ENCODE measurements at regions not wholly inside any gene's neighbourhood (a gene's known extent, or its start where the extent isn't known, plus 50 kb on each side); places are given as distances from the start of the nearest gene placed in this dataset.

GRCh38 chr3:66851894-66852613 lies 146.1 kb upstream of the KBTBD8 start:
- peak; percentile 84 for DNase-seq (ENCODE audit: low read depth)
- TF ChIP-seq, protein P1, sequence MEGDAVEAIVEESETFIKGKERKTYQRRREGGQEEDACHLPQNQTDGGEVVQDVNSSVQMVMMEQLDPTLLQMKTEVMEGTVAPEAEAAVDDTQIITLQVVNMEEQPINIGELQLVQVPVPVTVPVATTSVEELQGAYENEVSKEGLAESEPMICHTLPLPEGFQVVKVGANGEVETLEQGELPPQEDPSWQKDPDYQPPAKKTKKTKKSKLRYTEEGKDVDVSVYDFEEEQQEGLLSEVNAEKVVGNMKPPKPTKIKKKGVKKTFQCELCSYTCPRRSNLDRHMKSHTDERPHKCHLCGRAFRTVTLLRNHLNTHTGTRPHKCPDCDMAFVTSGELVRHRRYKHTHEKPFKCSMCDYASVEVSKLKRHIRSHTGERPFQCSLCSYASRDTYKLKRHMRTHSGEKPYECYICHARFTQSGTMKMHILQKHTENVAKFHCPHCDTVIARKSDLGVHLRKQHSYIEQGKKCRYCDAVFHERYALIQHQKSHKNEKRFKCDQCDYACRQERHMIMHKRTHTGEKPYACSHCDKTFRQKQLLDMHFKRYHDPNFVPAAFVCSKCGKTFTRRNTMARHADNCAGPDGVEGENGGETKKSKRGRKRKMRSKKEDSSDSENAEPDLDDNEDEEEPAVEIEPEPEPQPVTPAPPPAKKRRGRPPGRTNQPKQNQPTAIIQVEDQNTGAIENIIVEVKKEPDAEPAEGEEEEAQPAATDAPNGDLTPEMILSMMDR (conservative IDR thresholded peaks at IDR 0.05; ENCODE audit: low read depth, low read length) = no peak

DNA sequence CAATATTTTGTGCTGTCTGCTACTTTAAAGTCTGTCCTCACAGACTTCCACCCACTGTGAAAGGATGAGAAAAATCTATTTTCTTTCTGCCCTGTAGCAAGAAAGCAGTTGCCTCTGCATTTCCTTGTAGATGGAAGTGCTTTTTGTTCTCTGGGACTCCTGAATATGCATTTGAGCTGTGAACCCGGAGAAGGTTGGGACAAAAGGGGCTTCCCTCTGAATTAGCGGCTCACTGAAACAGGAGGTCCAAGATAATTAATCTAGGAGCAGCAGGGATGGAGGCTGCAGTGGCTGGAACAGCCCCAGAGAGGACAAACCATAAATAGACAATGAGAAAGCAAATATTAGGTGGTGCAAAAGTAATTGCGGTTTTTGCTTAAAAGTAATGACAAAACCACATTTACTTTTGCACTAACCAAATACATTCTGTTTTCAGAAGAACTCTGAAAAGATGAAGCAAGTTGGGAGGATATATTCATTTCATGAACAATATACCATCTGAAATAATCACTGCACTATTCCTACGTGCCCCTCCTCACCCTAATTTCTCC lies 143.4 kb upstream of the KBTBD8 start:
- no peak overlapping the region for H3K4me3 ChIP-seq (ENCODE audit: low read depth, low read length)
- DNase-seq (ENCODE audit: low read depth) = no peak
- TF ChIP-seq, protein P1 (conservative IDR thresholded peaks at IDR 0.05; ENCODE audit: low read depth, low read length) = no peak

More at GRCh38 chr3:66851894-66852613, 146.1 kb upstream of the KBTBD8 start:
- no peak overlapping the region for H3K4me3 ChIP-seq (ENCODE audit: low read depth, low read length)

DNA sequence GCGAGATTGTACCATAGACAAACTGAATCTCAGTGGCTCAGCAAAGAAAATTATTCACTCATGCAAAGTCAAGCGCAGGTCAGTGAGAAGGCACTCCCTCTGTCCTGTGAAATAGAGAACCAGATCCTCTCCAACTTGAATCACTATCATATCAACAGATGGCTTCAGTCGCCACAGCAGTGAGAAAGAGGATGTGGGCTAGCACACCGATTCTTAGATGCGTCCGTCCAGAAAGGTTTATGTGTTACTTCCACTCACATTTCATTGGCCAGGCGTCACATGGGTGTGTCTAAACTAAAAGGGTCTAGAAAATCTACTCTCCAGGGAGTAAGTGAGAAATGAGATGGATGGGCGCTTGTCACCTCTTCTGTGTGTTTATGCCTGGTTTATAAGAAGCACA lies 141.6 kb upstream of the KBTBD8 start:
- DNase-seq (ENCODE audit: low read depth) = no peak
- TF ChIP-seq, protein P1 (conservative IDR thresholded peaks at IDR 0.05; ENCODE audit: low read depth, low read length) = no peak
- H3K4me3 ChIP-seq (ENCODE audit: low read depth, low read length) = no peak overlapping the region

- no peak for DNase-seq (ENCODE audit: low read depth)
Measured at GRCh38 chr3:66858656-66859381, 139.3 kb upstream of the KBTBD8 start.

DNA sequence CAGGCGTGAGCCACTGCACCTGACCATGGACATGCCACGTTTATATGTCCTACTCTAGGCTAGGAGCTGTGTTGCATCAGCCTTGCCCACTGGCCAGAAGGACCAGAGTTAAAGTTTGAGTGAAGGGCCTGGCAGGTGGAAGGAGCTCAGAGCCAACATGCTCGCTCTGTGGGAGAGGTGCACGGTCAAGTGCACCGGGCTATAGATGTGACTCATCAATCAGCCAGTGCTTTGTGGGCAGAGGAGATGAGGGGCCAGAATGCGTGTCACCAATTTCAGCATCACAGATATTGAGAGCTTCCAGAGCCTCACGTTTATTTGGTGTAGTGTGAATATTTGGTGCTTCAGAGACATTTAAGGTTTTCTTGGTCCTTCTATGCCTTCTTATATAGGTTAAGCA lies 137.3 kb upstream of the KBTBD8 start:
- TF ChIP-seq, protein P1 (conservative IDR thresholded peaks at IDR 0.05; ENCODE audit: low read depth, low read length) = no peak
- H3K4me3 ChIP-seq (ENCODE audit: low read depth, low read length) = no peak overlapping the region
- DNase-seq (ENCODE audit: low read depth) = no peak

More at GRCh38 chr3:66858656-66859381, 139.3 kb upstream of the KBTBD8 start:
- TF ChIP-seq, protein P1 (conservative IDR thresholded peaks at IDR 0.05; ENCODE audit: low read depth, low read length) = peak; percentile 21
- no peak overlapping the region for H3K4me3 ChIP-seq (ENCODE audit: low read depth, low read length)

DNA sequence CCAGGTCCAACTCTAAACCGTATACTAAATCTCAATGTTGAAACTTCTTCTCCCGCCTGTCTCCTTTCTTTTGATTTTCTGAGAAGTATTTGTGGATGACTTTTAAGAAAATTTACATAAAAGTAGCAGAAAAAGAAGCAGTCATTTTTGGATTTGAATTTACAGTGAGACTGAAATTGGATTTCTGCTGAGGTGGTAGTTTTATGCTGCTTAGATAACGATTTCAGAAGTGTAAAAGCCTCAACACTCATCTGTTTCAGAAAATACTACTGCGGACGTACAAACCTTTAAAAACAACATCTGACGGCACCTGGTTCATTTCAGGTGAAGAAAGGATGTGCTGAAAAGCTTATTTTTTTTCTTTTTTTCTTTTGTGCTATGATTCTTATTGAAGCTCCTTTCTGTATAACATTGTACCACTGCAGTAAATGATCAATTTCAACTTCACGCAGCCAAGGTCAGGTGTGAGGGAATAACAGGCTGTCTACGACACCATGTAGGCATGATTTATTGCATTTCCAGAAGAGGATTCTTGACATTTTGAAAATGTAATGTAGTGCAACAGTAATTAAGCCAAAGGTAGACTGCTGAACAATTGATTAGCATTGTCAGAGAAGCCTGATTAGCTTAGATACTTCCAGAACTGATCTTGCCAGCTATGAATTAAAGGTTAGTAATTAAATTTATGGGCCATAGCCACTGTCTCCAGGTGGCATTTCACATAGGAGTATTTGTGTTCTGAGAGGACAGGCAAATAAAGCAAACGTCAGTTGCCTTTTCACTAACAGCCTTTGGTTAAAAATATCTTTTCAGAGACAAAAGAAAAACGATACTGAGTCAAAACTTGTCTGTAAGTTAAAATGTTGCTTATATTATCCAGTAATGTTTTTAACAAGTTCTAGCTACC lies 134.6 kb upstream of the KBTBD8 start:
- no peak for DNase-seq (ENCODE audit: low read depth)
- H3K4me3 ChIP-seq (ENCODE audit: low read depth, low read length) = no peak overlapping the region
- TF ChIP-seq, protein P1 (conservative IDR thresholded peaks at IDR 0.05; ENCODE audit: low read depth, low read length) = no peak

Data from choroid plexus epithelial cell (primary cell).